Mesendoderm (in vitro differentiated cells): ENCODE measurements at regions not wholly inside any gene's neighbourhood (a gene's known extent, or its start where the extent isn't known, plus 50 kb on each side); places are given as distances from the start of the nearest gene placed in this dataset.

ENCODE experiments used
- DNase-seq: peaks from one replicate; pipeline ENCODE4 v3.0.0; 2013
- H2AK5ac ChIP-seq: 2 replicates; pipeline ENCODE4 v1.6.1; 2013; ENCODE audit warnings: low read length, inconsistent platforms
- H2BK120ac ChIP-seq: 2 replicates; pipeline ENCODE4 v1.6.1; 2013; ENCODE audit warnings: low read depth, mild to moderate bottlenecking, low read length, moderate library complexity, mixed read lengths
- H2BK15ac ChIP-seq: replicated peaks from 2 replicates; pipeline ENCODE4 v1.6.1; 2013; ENCODE audit warnings: low read depth, mild to moderate bottlenecking, moderate library complexity
- H2BK5ac ChIP-seq: 2 replicates; pipeline ENCODE4 v1.6.1; 2013; ENCODE audit warnings: low read length, inconsistent platforms
- H3K18ac ChIP-seq: 2 replicates; pipeline ENCODE4 v1.6.1; 2013; ENCODE audit warnings: mild to moderate bottlenecking, low read length, mixed read lengths
- H3K23ac ChIP-seq: one replicate; pipeline ENCODE4 v1.6.1; 2013; ENCODE audit warnings: low read length
- H3K27ac ChIP-seq: 2 replicates; pipeline ENCODE4 v1.5.1; 2013; ENCODE audit warnings: low read depth, mild to moderate bottlenecking, inconsistent platforms, low read length, moderate library complexity
- H3K27me3 ChIP-seq: 2 replicates; pipeline ENCODE4 v1.6.1; 2013; ENCODE audit warnings: low read length, control low read depth, mild to moderate bottlenecking, inconsistent platforms; ENCODE audit not compliant: insufficient read depth, poor library complexity
- H3K36me3 ChIP-seq: 2 replicates; pipeline ENCODE4 v1.6.1; 2013; ENCODE audit warnings: low read length, inconsistent platforms; ENCODE audit not compliant: control insufficient read depth, insufficient read depth
- H3K4ac ChIP-seq: one replicate; pipeline ENCODE4 v1.6.1; 2013; ENCODE audit warnings: low read depth, mild to moderate bottlenecking, low read length, moderate library complexity
- H3K4me1 ChIP-seq: 2 replicates; pipeline ENCODE4 v1.6.1; 2013; ENCODE audit warnings: low read depth, low read length, inconsistent platforms; ENCODE audit not compliant: control insufficient read depth
- H3K4me2 ChIP-seq: 2 replicates; pipeline ENCODE4 v1.6.1; 2013; ENCODE audit warnings: low read length
- H3K4me3 ChIP-seq: 2 replicates; pipeline ENCODE4 v1.5.1; 2013; ENCODE audit warnings: mild to moderate bottlenecking, low read length
- H3K56ac ChIP-seq: one replicate; pipeline ENCODE4 v1.6.1; 2013; ENCODE audit warnings: low read length
- H3K79me1 ChIP-seq: 2 replicates; pipeline ENCODE4 v1.6.1; 2013; ENCODE audit warnings: low read length, inconsistent platforms
- H3K79me2 ChIP-seq: 2 replicates; pipeline ENCODE4 v1.6.1; 2013; ENCODE audit warnings: mild to moderate bottlenecking, low read length; ENCODE audit not compliant: control insufficient read depth, insufficient read depth
- H3K9ac ChIP-seq: 2 replicates; pipeline ENCODE4 v1.6.1; 2013; ENCODE audit warnings: low read length, inconsistent platforms
- H4K5ac ChIP-seq: one replicate; pipeline ENCODE4 v1.6.1; 2013; ENCODE audit warnings: low read length
- H4K8ac ChIP-seq: one replicate; pipeline ENCODE4 v1.6.1; 2013; ENCODE audit warnings: low read depth, mild to moderate bottlenecking, control low read depth, low read length, moderate library complexity
- WGBS: extraction: QIAGEN DNeasy Blood & Tissue Kit; methylation state at CpG from one replicate; pipeline ENCODE4 v1.1.7; 2013; ENCODE audit warnings: low lambda C conversion rate, missing lambda C conversion rate; ENCODE audit not compliant: insufficient coverage; ENCODE audit errors: extremely low coverage; 5-methylcytosine and 5-hydroxymethylcytosine counted together

GRCh38 chr1:220375715-220376114 is 103.5 kb upstream of the RAB3GAP2 start:
- H3K4me2 ChIP-seq, result no peak overlapping the region
- no peak overlapping the region for H2BK120ac ChIP-seq
- no peak overlapping the region for H3K56ac ChIP-seq
- no peak overlapping the region for H2BK15ac ChIP-seq
- no peak for DNase-seq
- no peak overlapping the region for H4K5ac ChIP-seq
- H3K18ac ChIP-seq, result no peak overlapping the region
- H2BK5ac ChIP-seq, result no peak overlapping the region
- no peak overlapping the region for H3K4ac ChIP-seq
- H4K8ac ChIP-seq, result no peak overlapping the region
- no peaks in the 10 kb centered on the region for H3K27me3 ChIP-seq
- H3K23ac ChIP-seq, result no peak overlapping the region
- no CpG with 5 or more reads among the region's 3 CpGs for WGBS
- no peaks in the 10 kb centered on the region for H3K36me3 ChIP-seq
- H3K79me2 ChIP-seq, result no peaks in the 10 kb centered on the region
- no peak overlapping the region for H3K4me3 ChIP-seq
- no peak overlapping the region for H3K27ac ChIP-seq
- H3K4me1 ChIP-seq, result no peaks in the 10 kb centered on the region
- H3K79me1 ChIP-seq, result no peaks in the 10 kb centered on the region
- H2AK5ac ChIP-seq, result no peak overlapping the region
- no peak overlapping the region for H3K9ac ChIP-seq

GRCh38 chr1:220374449-220374848 is 102.2 kb upstream of the RAB3GAP2 start:
- Histone ChIP-seq H3K27me3 (no peaks in the 10 kb centered on the region), H3K4me2 (no peak overlapping the region), H3K79me2 (no peaks in the 10 kb centered on the region), H2BK5ac (no peak overlapping the region), H3K23ac (no peak overlapping the region), H3K18ac (no peak overlapping the region), H3K4me3 (no peak overlapping the region), H3K9ac (no peak overlapping the region), H4K8ac (no peak overlapping the region), H2AK5ac (no peak overlapping the region), H3K4me1 (peaks cover 2% of the 10 kb centered on the region), H4K5ac (no peak overlapping the region), H2BK120ac (no peak overlapping the region), H3K56ac (no peak overlapping the region), H3K36me3 (no peaks in the 10 kb centered on the region), H3K79me1 (no peaks in the 10 kb centered on the region), H3K4ac (no peak overlapping the region), H3K27ac (no peak overlapping the region), H2BK15ac (no peak overlapping the region)
- no CpG with 5 or more reads among the region's 2 CpGs for WGBS
- DNase-seq, result no peak

- Histone ChIP-seq H2BK120ac (no peak overlapping the region), H3K18ac (no peak overlapping the region), H3K4me3 (no peak overlapping the region), H4K8ac (no peak overlapping the region), H2BK5ac (no peak overlapping the region), H3K4me1 (peaks cover 12% of the 10 kb centered on the region), H3K23ac (no peak overlapping the region), H3K79me1 (no peaks in the 10 kb centered on the region), H3K27me3 (no peaks in the 10 kb centered on the region), H2BK15ac (no peak overlapping the region), H3K4ac (no peak overlapping the region), H3K56ac (no peak overlapping the region), H3K36me3 (no peaks in the 10 kb centered on the region), H3K79me2 (no peaks in the 10 kb centered on the region), H3K4me2 (no peak overlapping the region), H2AK5ac (no peak overlapping the region), H3K9ac (no peak overlapping the region), H4K5ac (no peak overlapping the region), H3K27ac (no peak overlapping the region)
- no CpG with 5 or more reads among the region's 7 CpGs for WGBS
- DNase-seq, result no peak
Observed at GRCh38 chr1:220372451-220372850, 100.2 kb upstream of the RAB3GAP2 start.

GRCh38 chr1:220371324-220371723 is 99.1 kb upstream of the RAB3GAP2 start:
- H3K18ac ChIP-seq, result no peak overlapping the region
- no peak overlapping the region for H4K8ac ChIP-seq
- no peak overlapping the region for H3K23ac ChIP-seq
- no peaks in the 10 kb centered on the region for H3K79me2 ChIP-seq
- H3K27ac ChIP-seq, result no peak overlapping the region
- DNase-seq, result peak; percentile 75
- H3K27me3 ChIP-seq, result no peaks in the 10 kb centered on the region
- no peak overlapping the region for H3K4ac ChIP-seq
- H2BK15ac ChIP-seq, result no peak overlapping the region
- H3K56ac ChIP-seq, result peak overlapping the region; percentile 27
- H2AK5ac ChIP-seq, result no peak overlapping the region
- no peak overlapping the region for H3K4me3 ChIP-seq
- H3K9ac ChIP-seq, result no peak overlapping the region
- H3K79me1 ChIP-seq, result no peaks in the 10 kb centered on the region
- WGBS, result no CpG with 5 or more reads among the region's 4 CpGs
- H3K4me1 ChIP-seq, result peaks cover 12% of the 10 kb centered on the region
- no peaks in the 10 kb centered on the region for H3K36me3 ChIP-seq
- no peak overlapping the region for H4K5ac ChIP-seq
- H2BK5ac ChIP-seq, result no peak overlapping the region
- H2BK120ac ChIP-seq, result no peak overlapping the region
- no peak overlapping the region for H3K4me2 ChIP-seq

GRCh38 chr1:220370041-220370700 is 97.9 kb upstream of the RAB3GAP2 start:
- H3K23ac ChIP-seq, result peak overlapping the region; percentile 59
- H2BK5ac ChIP-seq, result no peak overlapping the region
- H3K36me3 ChIP-seq, result no peaks in the 10 kb centered on the region
- WGBS, result no CpG with 5 or more reads among the region's 5 CpGs
- no peak overlapping the region for H3K9ac ChIP-seq
- DNase-seq, result peak; percentile 75
- H4K8ac ChIP-seq, result no peak overlapping the region
- H3K56ac ChIP-seq, result peak overlapping the region; percentile 29
- no peaks in the 10 kb centered on the region for H3K79me1 ChIP-seq
- no peak overlapping the region for H3K4me3 ChIP-seq
- H4K5ac ChIP-seq, result no peak overlapping the region
- no peak overlapping the region for H3K4ac ChIP-seq
- no peak overlapping the region for H2AK5ac ChIP-seq
- H3K4me2 ChIP-seq, result no peak overlapping the region
- H2BK120ac ChIP-seq, result no peak overlapping the region
- no peak overlapping the region for H2BK15ac ChIP-seq
- peak overlapping the region; percentile 41 for H3K18ac ChIP-seq
- H3K27me3 ChIP-seq, result no peaks in the 10 kb centered on the region
- no peak overlapping the region for H3K27ac ChIP-seq
- H3K79me2 ChIP-seq, result no peaks in the 10 kb centered on the region
- peaks cover 12% of the 10 kb centered on the region for H3K4me1 ChIP-seq

- H3K79me2 ChIP-seq, result no peaks in the 10 kb centered on the region
- H4K5ac ChIP-seq, result no peak overlapping the region
- no peak overlapping the region for H3K4ac ChIP-seq
- no peak for DNase-seq
- H4K8ac ChIP-seq, result no peak overlapping the region
- no peak overlapping the region for H2BK120ac ChIP-seq
- no peak overlapping the region for H2AK5ac ChIP-seq
- no peak overlapping the region for H3K4me3 ChIP-seq
- H3K4me1 ChIP-seq, result peaks cover 12% of the 10 kb centered on the region
- H3K27ac ChIP-seq, result no peak overlapping the region
- H2BK15ac ChIP-seq, result no peak overlapping the region
- no peak overlapping the region for H3K4me2 ChIP-seq
- H3K79me1 ChIP-seq, result no peaks in the 10 kb centered on the region
- no peaks in the 10 kb centered on the region for H3K36me3 ChIP-seq
- no peak overlapping the region for H2BK5ac ChIP-seq
- H3K27me3 ChIP-seq, result no peaks in the 10 kb centered on the region
- H3K18ac ChIP-seq, result no peak overlapping the region
- H3K56ac ChIP-seq, result no peak overlapping the region
- WGBS, result no CpG with 5 or more reads among the region's 3 CpGs
- H3K23ac ChIP-seq, result no peak overlapping the region
- H3K9ac ChIP-seq, result no peak overlapping the region
Observed at GRCh38 chr1:220369511-220369910, 97.3 kb upstream of the RAB3GAP2 start.
